Astrocyte (in vitro differentiated cells and primary cell): ENCODE measurements at regions not wholly inside any gene's neighbourhood (a gene's known extent, or its start where the extent isn't known, plus 50 kb on each side); places are given as distances from the start of the nearest gene placed in this dataset.

ENCODE experiments used
- DNase-seq: peaks from one replicate; pipeline ENCODE4 v3.0.0-alpha.2; 2010; ENCODE audit warnings: low read depth
- FAIRE-seq: peaks from 2 replicates; lab custom pipeline; 2011; peaks lifted over from hg19 to GRCh38; lab: Jason Lieb, UNC
- H2AFZ ChIP-seq: 2 replicates; pipeline ENCODE4 v1.6.0; 2012; ENCODE audit warnings: low read depth, low read length, inconsistent platforms
- H3K27ac ChIP-seq: 2 replicates; pipeline ENCODE4 v1.5.1; 2011; ENCODE audit warnings: low read depth, low read length, inconsistent platforms
- H3K27me3 ChIP-seq: 2 replicates; pipeline ENCODE4 v1.6.0; 2011; ENCODE audit warnings: low read length, inconsistent platforms; ENCODE audit not compliant: insufficient read depth
- H3K36me3 ChIP-seq: 2 replicates; pipeline ENCODE4 v1.5.1; 2011; ENCODE audit warnings: low read length, inconsistent platforms; ENCODE audit not compliant: insufficient read depth
- H3K4me1 ChIP-seq: 2 replicates; pipeline ENCODE4 v1.5.1; 2011; ENCODE audit warnings: low read length, inconsistent platforms; ENCODE audit not compliant: insufficient read depth
- H3K4me2 ChIP-seq: 2 replicates; pipeline ENCODE4 v1.6.0; 2012; ENCODE audit warnings: low read length, inconsistent platforms
- H3K4me3 ChIP-seq: 2 replicates; pipeline ENCODE4 v1.5.1; 2011; ENCODE audit warnings: low read depth, mild to moderate bottlenecking, low read length, inconsistent platforms; ENCODE audit not compliant: insufficient read depth
- H3K79me2 ChIP-seq: 2 replicates; pipeline ENCODE4 v1.6.0; 2012; ENCODE audit warnings: mild to moderate bottlenecking, low read length, inconsistent platforms; ENCODE audit not compliant: insufficient read depth
- H3K9ac ChIP-seq: 2 replicates; pipeline ENCODE4 v1.6.0; 2012; ENCODE audit warnings: mild to moderate bottlenecking, low read length, inconsistent platforms
- H3K9me3 ChIP-seq: 2 replicates; pipeline ENCODE4 v1.5.1; 2012; ENCODE audit warnings: low read depth, mild to moderate bottlenecking, low read length, inconsistent platforms; ENCODE audit not compliant: insufficient read depth
- H4K20me1 ChIP-seq: 2 replicates; pipeline ENCODE4 v1.6.0; 2012; ENCODE audit warnings: low read length, inconsistent platforms; ENCODE audit not compliant: insufficient read depth
- H3K27ac Mint-ChIP-seq: one replicate; pipeline ENCODE4 v1.8.0; 2021; ENCODE audit warnings: mild to moderate bottlenecking, mixed read lengths; ENCODE audit not compliant: unreplicated experiment
- H3K27me3 Mint-ChIP-seq: one replicate; pipeline ENCODE4 v1.8.0; 2021; ENCODE audit warnings: low read depth, mixed read lengths; ENCODE audit not compliant: unreplicated experiment
- H3K36me3 Mint-ChIP-seq: one replicate; pipeline ENCODE4 v1.8.0; 2021; ENCODE audit warnings: low read depth, mixed read lengths; ENCODE audit not compliant: unreplicated experiment
- H3K4me1 Mint-ChIP-seq: one replicate; pipeline ENCODE4 v1.8.0; 2021; ENCODE audit warnings: low read depth, mixed read lengths; ENCODE audit not compliant: unreplicated experiment
- H3K4me3 Mint-ChIP-seq: one replicate; pipeline ENCODE4 v1.8.0; 2021; ENCODE audit warnings: mild to moderate bottlenecking, moderate library complexity, mixed read lengths; ENCODE audit not compliant: unreplicated experiment
- H3K9me3 Mint-ChIP-seq: one replicate; pipeline ENCODE4 v1.8.0; 2021; ENCODE audit warnings: mild to moderate bottlenecking, mixed read lengths; ENCODE audit not compliant: unreplicated experiment
- EZH2 ChIP-seq: IDR thresholded peaks from 2 replicates; pipeline ENCODE4 v1.6.1; 2012; ENCODE audit warnings: mild to moderate bottlenecking, low read length, inconsistent platforms; ENCODE audit not compliant: insufficient read depth
- TF ChIP-seq, protein P1 (sequence below): IDR thresholded peaks from 2 replicates; pipeline ENCODE4 v1.5.1; 2011; ENCODE audit warnings: low read depth, mild to moderate bottlenecking, inconsistent platforms, low read length, moderate library complexity; ENCODE audit not compliant: insufficient read depth

DNA sequence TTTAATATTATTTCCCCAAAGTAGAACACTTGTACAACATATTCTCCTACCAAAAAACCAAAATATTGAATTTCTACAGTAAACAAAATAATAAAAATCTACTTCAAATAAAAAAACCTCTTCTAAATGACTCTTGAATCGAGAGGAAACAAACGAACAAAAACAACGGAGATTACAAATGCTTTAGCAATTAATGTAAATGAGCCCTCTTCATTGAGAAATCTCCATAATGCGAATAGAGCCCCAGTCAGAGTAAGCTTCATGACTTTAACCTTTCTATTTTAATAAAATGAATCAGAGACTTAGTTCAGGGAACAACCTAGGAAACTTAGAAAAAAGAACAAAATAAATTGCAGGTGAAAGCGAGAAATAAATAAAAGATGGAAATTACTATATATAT, 129.3 kb upstream of the SEMA6A start:
- DNase-seq, result no peak
- Mint-ChIP-seq H3K4me1 (no peaks in the 10 kb centered on the region), H3K27me3 (no peaks in the 10 kb centered on the region), H3K4me3 (no peak overlapping the region), H3K27ac (no peak overlapping the region), H3K36me3 (no peaks in the 10 kb centered on the region), H3K9me3 (no peaks in the 10 kb centered on the region)
- no peaks in the 10 kb centered on the region for H4K20me1 ChIP-seq
- no peaks in the 10 kb centered on the region for H3K79me2 ChIP-seq
- H3K9me3 ChIP-seq, result no peaks in the 10 kb centered on the region
- no peak overlapping the region for H2AFZ ChIP-seq
- no peak overlapping the region for H3K9ac ChIP-seq
- no peaks in the 10 kb centered on the region for H3K27me3 ChIP-seq
- FAIRE-seq, result no peak
- H3K27ac ChIP-seq, result no peak overlapping the region
- H3K4me1 ChIP-seq, result no peaks in the 10 kb centered on the region
- H3K4me3 ChIP-seq, result no peak overlapping the region
- H3K36me3 ChIP-seq, result no peaks in the 10 kb centered on the region
- no peak overlapping the region for H3K4me2 ChIP-seq
- TF ChIP-seq EZH2, result no peak
- TF ChIP-seq, protein P1, sequence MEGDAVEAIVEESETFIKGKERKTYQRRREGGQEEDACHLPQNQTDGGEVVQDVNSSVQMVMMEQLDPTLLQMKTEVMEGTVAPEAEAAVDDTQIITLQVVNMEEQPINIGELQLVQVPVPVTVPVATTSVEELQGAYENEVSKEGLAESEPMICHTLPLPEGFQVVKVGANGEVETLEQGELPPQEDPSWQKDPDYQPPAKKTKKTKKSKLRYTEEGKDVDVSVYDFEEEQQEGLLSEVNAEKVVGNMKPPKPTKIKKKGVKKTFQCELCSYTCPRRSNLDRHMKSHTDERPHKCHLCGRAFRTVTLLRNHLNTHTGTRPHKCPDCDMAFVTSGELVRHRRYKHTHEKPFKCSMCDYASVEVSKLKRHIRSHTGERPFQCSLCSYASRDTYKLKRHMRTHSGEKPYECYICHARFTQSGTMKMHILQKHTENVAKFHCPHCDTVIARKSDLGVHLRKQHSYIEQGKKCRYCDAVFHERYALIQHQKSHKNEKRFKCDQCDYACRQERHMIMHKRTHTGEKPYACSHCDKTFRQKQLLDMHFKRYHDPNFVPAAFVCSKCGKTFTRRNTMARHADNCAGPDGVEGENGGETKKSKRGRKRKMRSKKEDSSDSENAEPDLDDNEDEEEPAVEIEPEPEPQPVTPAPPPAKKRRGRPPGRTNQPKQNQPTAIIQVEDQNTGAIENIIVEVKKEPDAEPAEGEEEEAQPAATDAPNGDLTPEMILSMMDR, result no peak

DNA sequence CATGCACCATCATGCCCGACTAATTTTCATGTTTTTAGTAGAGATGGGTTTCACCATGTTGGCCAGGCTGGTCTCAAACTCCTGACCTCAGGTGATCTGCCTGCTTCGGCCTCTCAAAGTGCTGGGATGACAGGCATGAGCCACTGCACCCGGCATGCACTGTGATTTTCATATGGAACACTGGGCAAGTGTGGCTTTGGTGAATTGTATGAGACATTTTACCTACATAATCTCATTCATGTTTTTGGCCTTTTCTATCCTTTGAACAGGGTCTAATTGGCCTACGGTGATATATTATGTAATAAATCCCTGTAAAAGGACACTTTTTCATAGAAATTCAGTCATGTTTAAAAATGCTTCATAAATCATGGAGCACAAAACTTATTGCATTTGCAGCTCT, 128.7 kb upstream of the SEMA6A start:
- Histone ChIP-seq H3K4me1 (no peaks in the 10 kb centered on the region), H3K79me2 (no peaks in the 10 kb centered on the region), H3K36me3 (no peaks in the 10 kb centered on the region), H3K9me3 (no peaks in the 10 kb centered on the region), H3K27ac (no peak overlapping the region), H3K9ac (no peak overlapping the region), H4K20me1 (no peaks in the 10 kb centered on the region), H3K4me3 (no peak overlapping the region), H2AFZ (no peak overlapping the region), H3K4me2 (no peak overlapping the region), H3K27me3 (no peaks in the 10 kb centered on the region)
- Mint-ChIP-seq H3K4me3 (no peak overlapping the region), H3K4me1 (no peaks in the 10 kb centered on the region), H3K27me3 (no peaks in the 10 kb centered on the region), H3K9me3 (no peaks in the 10 kb centered on the region), H3K27ac (no peak overlapping the region), H3K36me3 (no peaks in the 10 kb centered on the region)
- TF ChIP-seq, protein P1, result no peak
- TF ChIP-seq EZH2, result no peak
- FAIRE-seq (no peak), DNase-seq (no peak)

DNA sequence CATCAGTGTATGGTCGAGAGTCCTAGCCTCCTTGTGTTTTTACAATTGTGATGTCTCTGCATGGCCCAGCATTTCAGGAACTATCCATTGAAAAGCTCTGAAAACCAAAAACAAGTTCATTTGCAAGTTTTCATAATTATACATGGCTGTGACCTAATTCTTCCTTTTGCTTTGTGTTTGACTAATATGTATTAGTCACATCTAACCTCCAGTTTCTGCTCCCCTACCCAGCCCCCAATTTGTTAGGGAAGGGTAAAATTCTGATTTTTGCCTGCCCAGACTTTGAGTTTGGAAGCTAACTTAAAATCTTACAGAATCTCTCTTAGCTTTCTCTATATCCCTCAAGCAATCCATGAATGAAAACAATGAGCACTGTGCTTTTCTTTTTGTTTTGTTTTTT, 128.2 kb upstream of the SEMA6A start:
- H3K4me3 Mint-ChIP-seq, result no peak overlapping the region
- no peak for TF ChIP-seq EZH2
- TF ChIP-seq, protein P1, result no peak
- no peaks in the 10 kb centered on the region for H3K27me3 Mint-ChIP-seq
- DNase-seq, result no peak
- Histone ChIP-seq H3K4me1 (no peaks in the 10 kb centered on the region), H3K27me3 (no peaks in the 10 kb centered on the region), H3K79me2 (no peaks in the 10 kb centered on the region), H3K36me3 (no peaks in the 10 kb centered on the region), H3K9me3 (no peaks in the 10 kb centered on the region), H3K4me2 (no peak overlapping the region), H4K20me1 (no peaks in the 10 kb centered on the region), H2AFZ (no peak overlapping the region), H3K9ac (no peak overlapping the region), H3K27ac (no peak overlapping the region), H3K4me3 (no peak overlapping the region)
- H3K36me3 Mint-ChIP-seq, result no peaks in the 10 kb centered on the region
- no peak for FAIRE-seq
- H3K27ac Mint-ChIP-seq, result no peak overlapping the region
- no peaks in the 10 kb centered on the region for H3K9me3 Mint-ChIP-seq
- H3K4me1 Mint-ChIP-seq, result no peaks in the 10 kb centered on the region
